ENCODE measurements at regions not wholly inside any gene's neighbourhood (a gene's known extent, or its start where the extent isn't known, plus 50 kb on each side); places are given as distances from the start of the nearest gene placed in this dataset.

DNA sequence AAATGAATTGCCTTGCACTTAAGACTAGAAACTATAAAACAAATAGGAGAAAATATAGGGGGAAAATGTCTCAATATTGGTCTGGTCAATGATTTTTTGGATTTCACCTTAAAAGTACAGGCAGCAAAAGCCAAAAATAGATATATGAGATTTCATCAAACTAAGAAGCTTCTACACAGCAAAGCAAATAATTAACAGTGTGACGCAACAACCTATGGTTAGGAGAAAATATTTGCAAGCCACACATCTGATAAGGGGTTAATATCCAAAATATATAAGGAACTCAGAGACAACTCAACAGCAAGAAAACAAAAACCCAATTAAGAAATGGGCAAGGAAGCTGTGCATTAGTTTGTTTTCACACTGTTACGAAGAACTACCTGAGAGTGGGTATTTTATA, 89.1 kb downstream of the MAIP1 start:
- H3K4me1 ChIP-seq (ENCODE audit: low read depth), result no peaks in the 10 kb centered on the region
- H3K36me3 ChIP-seq, result no peaks in the 10 kb centered on the region
- TF ChIP-seq, protein P1, sequence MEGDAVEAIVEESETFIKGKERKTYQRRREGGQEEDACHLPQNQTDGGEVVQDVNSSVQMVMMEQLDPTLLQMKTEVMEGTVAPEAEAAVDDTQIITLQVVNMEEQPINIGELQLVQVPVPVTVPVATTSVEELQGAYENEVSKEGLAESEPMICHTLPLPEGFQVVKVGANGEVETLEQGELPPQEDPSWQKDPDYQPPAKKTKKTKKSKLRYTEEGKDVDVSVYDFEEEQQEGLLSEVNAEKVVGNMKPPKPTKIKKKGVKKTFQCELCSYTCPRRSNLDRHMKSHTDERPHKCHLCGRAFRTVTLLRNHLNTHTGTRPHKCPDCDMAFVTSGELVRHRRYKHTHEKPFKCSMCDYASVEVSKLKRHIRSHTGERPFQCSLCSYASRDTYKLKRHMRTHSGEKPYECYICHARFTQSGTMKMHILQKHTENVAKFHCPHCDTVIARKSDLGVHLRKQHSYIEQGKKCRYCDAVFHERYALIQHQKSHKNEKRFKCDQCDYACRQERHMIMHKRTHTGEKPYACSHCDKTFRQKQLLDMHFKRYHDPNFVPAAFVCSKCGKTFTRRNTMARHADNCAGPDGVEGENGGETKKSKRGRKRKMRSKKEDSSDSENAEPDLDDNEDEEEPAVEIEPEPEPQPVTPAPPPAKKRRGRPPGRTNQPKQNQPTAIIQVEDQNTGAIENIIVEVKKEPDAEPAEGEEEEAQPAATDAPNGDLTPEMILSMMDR (IDR thresholded peaks at IDR 0.05; ENCODE audit: low read depth, low read length), result no peak
- DNase-seq (ENCODE audit: low read depth in 1 of 2, low spot score in 1 of 2), result peak in 1 of 2 donors; percentile 28
- no peak overlapping the region for H3K4me3 ChIP-seq
- peaks cover 3% of the 10 kb centered on the region for H3K9me3 ChIP-seq (ENCODE audit: low read depth)
- no peak overlapping the region for H3K27ac ChIP-seq
- H3K27me3 ChIP-seq, result no peaks in the 10 kb centered on the region

DNA sequence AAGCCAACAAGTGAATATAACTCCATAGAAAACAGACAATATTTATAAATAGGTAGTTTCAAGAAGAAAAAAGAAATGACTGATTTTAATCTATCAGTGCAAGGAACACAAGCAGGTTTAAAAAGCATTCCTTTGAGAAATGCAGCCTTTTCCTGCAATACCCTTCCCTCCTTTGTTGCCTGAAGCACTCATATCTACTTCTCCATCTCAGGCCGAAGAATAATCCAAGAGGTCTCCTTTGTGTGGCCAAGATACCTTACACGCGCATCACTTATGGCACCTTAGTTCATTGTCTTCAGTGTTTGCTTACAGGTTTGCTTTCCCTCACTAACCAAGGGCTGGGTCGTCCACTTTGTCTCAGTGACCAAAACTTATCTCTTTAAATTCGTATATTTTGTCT, 93.0 kb downstream of the MAIP1 start:
- Histone ChIP-seq H3K4me3 (no peak overlapping the region), H3K27ac (no peak overlapping the region), H3K9me3 (ENCODE audit: low read depth) (peaks cover 3% of the 10 kb centered on the region), H3K36me3 (no peaks in the 10 kb centered on the region), H3K27me3 (no peaks in the 10 kb centered on the region), H3K4me1 (ENCODE audit: low read depth) (no peaks in the 10 kb centered on the region)
- TF ChIP-seq, protein P1 (IDR thresholded peaks at IDR 0.05; ENCODE audit: low read depth, low read length), result no peak
- DNase-seq (ENCODE audit: low read depth in 1 of 2, low spot score in 1 of 2), result no peak

DNA sequence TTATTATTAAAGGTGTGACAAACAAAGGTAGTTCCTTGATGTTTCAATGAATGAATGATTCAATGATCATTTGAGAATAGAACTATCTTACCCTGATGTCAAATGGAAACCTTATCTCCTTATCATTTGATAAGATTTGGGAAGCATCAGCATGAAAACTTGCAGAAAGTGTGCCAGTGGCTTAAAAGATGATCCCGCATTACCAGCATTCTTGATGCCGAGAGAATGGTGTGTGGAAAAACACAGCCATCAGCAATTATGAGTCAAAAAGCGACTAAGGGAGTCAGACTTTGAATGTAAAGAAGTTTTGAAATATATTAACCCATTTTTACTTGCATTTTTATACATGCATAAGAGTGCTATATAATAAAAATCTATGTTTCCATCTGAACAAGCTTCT, 93.7 kb downstream of the MAIP1 start:
- Histone ChIP-seq H3K9me3 (ENCODE audit: low read depth) (peaks cover 3% of the 10 kb centered on the region), H3K4me1 (ENCODE audit: low read depth) (no peaks in the 10 kb centered on the region), H3K27ac (no peak overlapping the region), H3K27me3 (no peaks in the 10 kb centered on the region), H3K36me3 (no peaks in the 10 kb centered on the region), H3K4me3 (no peak overlapping the region)
- DNase-seq (ENCODE audit: low read depth in 1 of 2, low spot score in 1 of 2), result no peak
- TF ChIP-seq, protein P1 (IDR thresholded peaks at IDR 0.05; ENCODE audit: low read depth, low read length), result no peak

DNA sequence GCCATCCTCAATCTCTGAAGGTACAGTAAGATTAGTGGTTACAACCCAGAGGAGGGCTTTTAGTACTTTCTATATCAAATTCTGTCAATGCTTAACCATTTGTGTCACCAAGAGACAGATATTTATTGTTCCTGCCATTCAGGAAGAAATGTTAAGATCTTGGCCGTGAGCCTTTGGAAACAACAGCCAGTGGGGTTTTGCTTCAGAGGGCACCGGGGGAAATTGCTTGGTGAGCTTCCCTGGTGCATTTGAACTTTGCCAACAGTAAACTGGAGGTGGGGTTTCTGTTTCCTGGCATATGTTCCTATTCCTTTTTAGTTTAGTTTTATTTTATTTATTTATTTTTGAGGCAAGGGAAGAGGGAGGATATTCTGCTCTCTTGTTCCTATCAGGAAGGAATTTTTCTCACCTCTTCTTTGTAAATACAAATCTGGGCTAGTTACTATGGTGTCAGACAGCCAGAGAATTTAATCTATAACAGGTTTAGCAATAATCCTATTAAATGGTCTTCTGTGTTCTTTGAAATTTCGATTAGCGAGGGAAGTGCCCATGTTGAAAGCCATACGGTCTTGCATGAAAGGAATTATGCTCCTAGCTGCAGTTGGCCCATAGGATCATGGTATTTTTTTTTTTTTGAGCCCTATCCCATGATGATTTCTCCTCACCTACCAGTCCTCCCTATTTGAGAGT, 95.7 kb downstream of the MAIP1 start:
- no peaks in the 10 kb centered on the region for H3K36me3 ChIP-seq
- H3K4me1 ChIP-seq (ENCODE audit: low read depth), result no peaks in the 10 kb centered on the region
- no peaks in the 10 kb centered on the region for H3K27me3 ChIP-seq
- DNase-seq (ENCODE audit: low read depth in 1 of 2, low spot score in 1 of 2), result no peak
- no peak overlapping the region for H3K27ac ChIP-seq
- TF ChIP-seq, protein P1 (IDR thresholded peaks at IDR 0.05; ENCODE audit: low read depth, low read length), result no peak
- no peaks in the 10 kb centered on the region for H3K9me3 ChIP-seq (ENCODE audit: low read depth)
- no peak overlapping the region for H3K4me3 ChIP-seq

DNA sequence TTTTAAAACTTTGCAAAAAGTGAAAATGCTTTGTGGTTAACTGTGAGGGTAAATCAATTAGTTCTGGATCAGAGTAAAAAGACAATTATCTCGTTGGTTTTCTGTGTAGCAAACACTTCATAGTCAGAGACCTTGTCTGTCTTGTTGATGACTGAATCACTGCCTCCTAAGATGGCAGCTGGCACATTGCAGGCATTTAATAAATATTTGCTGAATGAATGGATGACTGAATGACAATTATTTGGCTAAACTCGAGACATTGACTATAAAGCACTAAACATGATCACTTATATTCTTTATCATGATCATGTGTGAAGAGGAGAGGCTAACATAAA, 96.2 kb downstream of the MAIP1 start:
- TF ChIP-seq, protein P1 (IDR thresholded peaks at IDR 0.05; ENCODE audit: low read depth, low read length), result no peak
- Histone ChIP-seq H3K9me3 (ENCODE audit: low read depth) (no peaks in the 10 kb centered on the region), H3K4me3 (no peak overlapping the region), H3K27me3 (no peaks in the 10 kb centered on the region), H3K36me3 (no peaks in the 10 kb centered on the region), H3K4me1 (ENCODE audit: low read depth) (no peaks in the 10 kb centered on the region), H3K27ac (no peak overlapping the region)
- no peak for DNase-seq (ENCODE audit: low read depth in 1 of 2, low spot score in 1 of 2)
